ENCODE measurements at regions not wholly inside any gene's neighbourhood (a gene's known extent, or its start where the extent isn't known, plus 50 kb on each side); places are given as distances from the start of the nearest gene placed in this dataset.

- 33 to 100% (median 85%) methylated on average over 1 to 2 of the region's 2 CpGs for WGBS, 10 experiments
- in situ Hi-C loops (cut with MboI; ENCODE audit: low pct_unique_long_range_greater_than_20kb in 2 of 9, low sequenced_read_pairs in 9 of 9, unreplicated experiment in 9 of 9), result no loop called here
- Histone ChIP-seq H3K4me3 (no peak overlapping the region), H3K4me1 (replicated peaks in 1 of 2) (no peaks in the 10 kb centered on the region), H3K27ac (no peak overlapping the region)
- ATAC-seq (replicated peaks in 6 of 8), result no peak
These were observed 338.0 kb downstream of the LMO4 start for GRCh38 chr1:87666681-87667080.

GRCh38 chr1:87669674-87670073 lies 341.0 kb downstream of the LMO4 start:
- 33 to 100% (median 71%) methylated on average over 1 of the region's 1 CpG; no CpG with 5 or more reads in 3 of the 10 experiments for WGBS, 10 experiments
- in situ Hi-C loops (cut with MboI; ENCODE audit: low pct_unique_long_range_greater_than_20kb in 2 of 9, low sequenced_read_pairs in 9 of 9, unreplicated experiment in 9 of 9), result no loop called here
- ATAC-seq (replicated peaks in 6 of 8), result no peak
- Histone ChIP-seq H3K4me3 (no peak overlapping the region), H3K4me1 (replicated peaks in 1 of 2) (no peaks in the 10 kb centered on the region), H3K27ac (no peak overlapping the region)

GRCh38 chr1:87673309-87673708 lies 344.6 kb downstream of the LMO4 start:
- Histone ChIP-seq H3K4me3 (no peak overlapping the region), H3K27ac (no peak overlapping the region), H3K4me1 (replicated peaks in 1 of 2) (no peaks in the 10 kb centered on the region)
- WGBS, 10 experiments, result 50 to 97% (median 84%) methylated on average over 1 to 5 of the region's 5 CpGs
- in situ Hi-C loops (cut with MboI; ENCODE audit: low pct_unique_long_range_greater_than_20kb in 2 of 9, low sequenced_read_pairs in 9 of 9, unreplicated experiment in 9 of 9), result no loop called here
- no peak for ATAC-seq (replicated peaks in 6 of 8)

GRCh38 chr1:87673748-87674147 lies 345.1 kb downstream of the LMO4 start:
- Histone ChIP-seq H3K4me3 (no peak overlapping the region), H3K27ac (no peak overlapping the region), H3K4me1 (replicated peaks in 1 of 2) (no peaks in the 10 kb centered on the region)
- WGBS, 10 experiments, result 22 to 100% (median 88%) methylated on average over 1 to 3 of the region's 3 CpGs; no CpG with 5 or more reads in 2 of the 10 experiments
- ATAC-seq (replicated peaks in 6 of 8), result no peak
- in situ Hi-C loops (cut with MboI; ENCODE audit: low pct_unique_long_range_greater_than_20kb in 2 of 9, low sequenced_read_pairs in 9 of 9, unreplicated experiment in 9 of 9), result no loop called here

- Histone ChIP-seq H3K4me1 (replicated peaks in 1 of 2) (no peaks in the 10 kb centered on the region), H3K27ac (no peak overlapping the region), H3K4me3 (no peak overlapping the region)
- WGBS, 10 experiments, result 83 to 98% (median 92%) methylated on average over 4 to 5 of the region's 5 CpGs; no CpG with 5 or more reads in 3 of the 10 experiments
- in situ Hi-C loops (cut with MboI; ENCODE audit: low pct_unique_long_range_greater_than_20kb in 2 of 9, low sequenced_read_pairs in 9 of 9, unreplicated experiment in 9 of 9), result no loop called here
- ATAC-seq (replicated peaks in 6 of 8), result no peak
These were observed 346.1 kb downstream of the LMO4 start for GRCh38 chr1:87674791-87675190.

- 0 to 75% (median 25%) methylated on average over 1 of the region's 1 CpG; no CpG with 5 or more reads in 4 of the 10 experiments for WGBS, 10 experiments
- peak in 3 of 8 experiments; percentile 86 to 100 (median 87) for ATAC-seq (replicated peaks in 6 of 8)
- Histone ChIP-seq H3K4me3 (no peak overlapping the region), H3K27ac (no peak overlapping the region), H3K4me1 (replicated peaks in 1 of 2) (peaks cover 0 to under 1% of the 10 kb centered on the region in 2 donors)
- in situ Hi-C loops (cut with MboI; ENCODE audit: low pct_unique_long_range_greater_than_20kb in 2 of 9, low sequenced_read_pairs in 9 of 9, unreplicated experiment in 9 of 9), result no loop called here
These were observed 349.6 kb downstream of the LMO4 start for GRCh38 chr1:87678266-87678665.

- Histone ChIP-seq H3K27ac (no peak overlapping the region), H3K4me1 (replicated peaks in 1 of 2) (peaks cover 23 to 33% of the 10 kb centered on the region in 2 donors), H3K4me3 (no peak overlapping the region)
- in situ Hi-C loops (cut with MboI; ENCODE audit: low pct_unique_long_range_greater_than_20kb in 2 of 9, low sequenced_read_pairs in 9 of 9, unreplicated experiment in 9 of 9), result no loop called here
- 61 to 88% (median 70%) methylated on average over 6 to 8 of the region's 8 CpGs; no CpG with 5 or more reads in 6 of the 10 experiments for WGBS, 10 experiments
- ATAC-seq (replicated peaks in 6 of 8), result no peak
These were observed 353.9 kb downstream of the LMO4 start for GRCh38 chr1:87682565-87682964.

GRCh38 chr1:87683196-87683956 lies 354.7 kb downstream of the LMO4 start:
- Histone ChIP-seq H3K4me3 (no peak overlapping the region), H3K27ac (no peak overlapping the region), H3K4me1 (replicated peaks in 1 of 2) (peaks cover 23 to 33% of the 10 kb centered on the region in 2 donors)
- 49 to 100% (median 70%) methylated on average over 1 to 4 of the region's 4 CpGs; no CpG with 5 or more reads in 2 of the 10 experiments for WGBS, 10 experiments
- in situ Hi-C loops (cut with MboI; ENCODE audit: low pct_unique_long_range_greater_than_20kb in 2 of 9, low sequenced_read_pairs in 9 of 9, unreplicated experiment in 9 of 9), result no loop called here
- peak in 5 of 8 experiments; percentile 19 to 70 (median 43) for ATAC-seq (replicated peaks in 6 of 8)

GRCh38 chr1:87684194-87684593 lies 355.5 kb downstream of the LMO4 start:
- peak in 7 of 8 experiments; percentile 22 to 69 (median 57) for ATAC-seq (replicated peaks in 6 of 8)
- peaks cover 23 to 33% of the 10 kb centered on the region in 2 donors for H3K4me1 ChIP-seq (replicated peaks in 1 of 2)
- no peak overlapping the region for H3K27ac ChIP-seq
- H3K4me3 ChIP-seq, result peak overlapping the region in 4 of 5 donors; percentile 7 to 21 (median 12)
- in situ Hi-C loops (cut with MboI; ENCODE audit: low pct_unique_long_range_greater_than_20kb in 2 of 9, low sequenced_read_pairs in 9 of 9, unreplicated experiment in 9 of 9), result no loop called here
- WGBS, 10 experiments, result 12 to 87% (median 38%) methylated on average over 1 to 13 of the region's 14 CpGs

- Histone ChIP-seq H3K27ac (no peak overlapping the region), H3K4me1 (replicated peaks in 1 of 2) (peaks cover 23 to 33% of the 10 kb centered on the region in 2 donors), H3K4me3 (peak overlapping the region in 2 of 5 donors; percentile 14 to 21)
- ATAC-seq (replicated peaks in 6 of 8), result peak in 6 of 8 experiments; percentile 44 to 79 (median 65)
- in situ Hi-C loops (cut with MboI; ENCODE audit: low pct_unique_long_range_greater_than_20kb in 2 of 9, low sequenced_read_pairs in 9 of 9, unreplicated experiment in 9 of 9), result no loop called here
- WGBS, 10 experiments, result 0 to 47% (median 13%) methylated on average over 1 to 6 of the region's 6 CpGs
These were observed 356.1 kb downstream of the LMO4 start for GRCh38 chr1:87684713-87685205.

- H3K27ac ChIP-seq, result no peak overlapping the region
- H3K4me1 ChIP-seq (replicated peaks in 1 of 2), result peaks cover 23 to 33% of the 10 kb centered on the region in 2 donors
- 8 to 87% (median 26%) methylated on average over 4 to 16 of the region's 16 CpGs for WGBS, 10 experiments
- peak in 5 of 8 experiments; percentile 39 to 67 (median 48) for ATAC-seq (replicated peaks in 6 of 8)
- no peak overlapping the region for H3K4me3 ChIP-seq
- in situ Hi-C loops (cut with MboI; ENCODE audit: low pct_unique_long_range_greater_than_20kb in 2 of 9, low sequenced_read_pairs in 9 of 9, unreplicated experiment in 9 of 9), result no loop called here
These were observed 356.8 kb downstream of the LMO4 start for GRCh38 chr1:87685311-87686135.

- in situ Hi-C loops (cut with MboI; ENCODE audit: low pct_unique_long_range_greater_than_20kb in 2 of 9, low sequenced_read_pairs in 9 of 9, unreplicated experiment in 9 of 9), result no loop called here
- Histone ChIP-seq H3K27ac (no peak overlapping the region), H3K4me3 (no peak overlapping the region), H3K4me1 (replicated peaks in 1 of 2) (peaks cover 23 to 33% of the 10 kb centered on the region in 2 donors)
- WGBS, 10 experiments, result 38 to 100% (median 71%) methylated on average over 1 of the region's 1 CpG; no CpG with 5 or more reads in 3 of the 10 experiments
- peak in 3 of 8 experiments; percentile 9 to 48 (median 21) for ATAC-seq (replicated peaks in 6 of 8)
These were observed 357.4 kb downstream of the LMO4 start for GRCh38 chr1:87686136-87686495.

- H3K4me3 ChIP-seq, result no peak overlapping the region
- in situ Hi-C loops (cut with MboI; ENCODE audit: low pct_unique_long_range_greater_than_20kb in 2 of 9, low sequenced_read_pairs in 9 of 9, unreplicated experiment in 9 of 9), result no loop called here
- peaks cover 23 to 33% of the 10 kb centered on the region in 2 donors for H3K4me1 ChIP-seq (replicated peaks in 1 of 2)
- ATAC-seq (replicated peaks in 6 of 8), result no peak
- 56 to 100% (median 86%) methylated on average over 1 of the region's 1 CpG; no CpG with 5 or more reads in 2 of the 10 experiments for WGBS, 10 experiments
- no peak overlapping the region for H3K27ac ChIP-seq
These were observed 358.0 kb downstream of the LMO4 start for GRCh38 chr1:87686671-87687070.
